ENCODE measurements at regions not wholly inside any gene's neighbourhood (a gene's known extent, or its start where the extent isn't known, plus 50 kb on each side); places are given as distances from the start of the nearest gene placed in this dataset.

GRCh38 chr6:141351721-141352120, 781.0 kb upstream of the GJE1 start:
- Histone ChIP-seq H3K27me3 (no peaks in the 10 kb centered on the region), H3K4me3 (no peak overlapping the region), H3K4me1 (peaks cover 0 to 12% of the 10 kb centered on the region in 2 donors), H3K9me3 (peaks cover 0 to under 1% of the 10 kb centered on the region in 2 donors), H3K27ac (no peak overlapping the region), H3K36me3 (no peaks in the 10 kb centered on the region)
- no peak for DNase-seq (ENCODE audit: low spot score)
- no peak for TF ChIP-seq CTCF (IDR thresholded peaks at IDR 0.05)

- DNase-seq (ENCODE audit: low spot score): no peak
These were observed 783.0 kb upstream of the GJE1 start for GRCh38 chr6:141349710-141350109.

GRCh38 chr6:141347906-141348492, 784.7 kb upstream of the GJE1 start:
- Histone ChIP-seq H3K36me3 (no peaks in the 10 kb centered on the region), H3K4me1 (no peaks in the 10 kb centered on the region), H3K9me3 (no peaks in the 10 kb centered on the region), H3K27me3 (no peaks in the 10 kb centered on the region), H3K27ac (no peak overlapping the region), H3K4me3 (no peak overlapping the region)
- no peak for DNase-seq (ENCODE audit: low spot score)
- TF ChIP-seq CTCF (IDR thresholded peaks at IDR 0.05): no peak

More at GRCh38 chr6:141349710-141350109, 783.0 kb upstream of the GJE1 start:
- peaks cover 0 to 2% of the 10 kb centered on the region in 2 donors for H3K4me1 ChIP-seq
- H3K36me3 ChIP-seq: no peaks in the 10 kb centered on the region
- H3K9me3 ChIP-seq: no peaks in the 10 kb centered on the region
- no peak overlapping the region for H3K4me3 ChIP-seq
- H3K27me3 ChIP-seq: no peaks in the 10 kb centered on the region
- H3K27ac ChIP-seq: no peak overlapping the region
- no peak for TF ChIP-seq CTCF (IDR thresholded peaks at IDR 0.05)

- DNase-seq (ENCODE audit: low spot score): no peak
- no peak overlapping the region for H3K4me3 ChIP-seq
- no peak for TF ChIP-seq CTCF (IDR thresholded peaks at IDR 0.05)
These were observed 785.6 kb upstream of the GJE1 start for GRCh38 chr6:141347086-141347485.

GRCh38 chr6:141346535-141346934, 786.2 kb upstream of the GJE1 start:
- no peak for TF ChIP-seq CTCF (IDR thresholded peaks at IDR 0.05)
- Histone ChIP-seq H3K27ac (no peak overlapping the region), H3K4me3 (no peak overlapping the region), H3K9me3 (no peaks in the 10 kb centered on the region), H3K4me1 (no peaks in the 10 kb centered on the region), H3K27me3 (no peaks in the 10 kb centered on the region), H3K36me3 (no peaks in the 10 kb centered on the region)
- no peak for DNase-seq (ENCODE audit: low spot score)

More at GRCh38 chr6:141347086-141347485, 785.6 kb upstream of the GJE1 start:
- no peaks in the 10 kb centered on the region for H3K9me3 ChIP-seq
- no peaks in the 10 kb centered on the region for H3K4me1 ChIP-seq
- H3K27ac ChIP-seq: no peak overlapping the region
- H3K36me3 ChIP-seq: no peaks in the 10 kb centered on the region
- no peaks in the 10 kb centered on the region for H3K27me3 ChIP-seq

GRCh38 chr6:141337191-141337590, 795.5 kb upstream of the GJE1 start:
- Histone ChIP-seq H3K27ac (no peak overlapping the region), H3K9me3 (no peaks in the 10 kb centered on the region), H3K4me1 (no peaks in the 10 kb centered on the region), H3K27me3 (no peaks in the 10 kb centered on the region), H3K36me3 (no peaks in the 10 kb centered on the region), H3K4me3 (no peak overlapping the region)
- DNase-seq (ENCODE audit: low spot score): no peak
- TF ChIP-seq CTCF (IDR thresholded peaks at IDR 0.05): no peak

Data from right atrium auricular region (tissue), 2 donors.